IMR-90 (cell line): ENCODE measurements at regions not wholly inside any gene's neighbourhood (a gene's known extent, or its start where the extent isn't known, plus 50 kb on each side); places are given as distances from the start of the nearest gene placed in this dataset.

Source experiments
- ATAC-seq: fragments of 200-7000 bp; cut with Tn5 transposase; 2 replicates; pipeline ENCODE4 v1.9.1; 2020; ENCODE audit warnings: low read depth, mild to moderate bottlenecking, moderate library complexity
- BruUV-seq: library from RNA; stranded (reverse); fragments of 400-500 nt; replicated peaks from 2 replicates; lab custom pipeline; 2021; lab: Mats Ljungman, UMichigan
- CTCF ChIA-PET: fragments of 300-600 bp; formaldehyde crosslinking; extraction: SDS; loops from one replicate; lab custom pipeline; 2021; ENCODE audit warnings: antibody characterized with exemption; lab: Yijun Ruan, JAX
- POLR2A ChIA-PET: fragments of 300-600 bp; sonication (Branson Sonifier 250); formaldehyde crosslinking; loops from one replicate; lab custom pipeline; 2022; ENCODE audit warnings: antibody characterized with exemption; ENCODE audit not compliant: unreplicated experiment; lab: Charles Lee
- DNase-seq: peaks from one replicate; pipeline ENCODE4 v3.0.0; 2013
- H2AFZ ChIP-seq: replicated peaks from 2 replicates; pipeline ENCODE3; 2013; ENCODE audit warnings: low read length, mild to moderate bottlenecking; ENCODE audit not compliant: poor library complexity
- H2AK5ac ChIP-seq: 2 replicates; pipeline ENCODE4 v1.6.1; 2013; ENCODE audit warnings: low read depth, low read length, inconsistent platforms
- H2AK9ac ChIP-seq: replicated peaks from 2 replicates; pipeline ENCODE3; 2013; ENCODE audit warnings: mild to moderate bottlenecking, low read depth, low read length, moderate library complexity; ENCODE audit not compliant: poor library complexity
- H2BK120ac ChIP-seq: 2 replicates; pipeline ENCODE4 v1.6.1; 2013; ENCODE audit warnings: low read depth, low read length, inconsistent platforms
- H2BK15ac ChIP-seq: 3 replicates; pipeline ENCODE4 v1.6.1; 2013; ENCODE audit warnings: low read depth, low read length, inconsistent platforms
- H2BK20ac ChIP-seq: 2 replicates; pipeline ENCODE4 v1.6.1; 2013; ENCODE audit warnings: low read depth, mild to moderate bottlenecking, inconsistent platforms, low read length, moderate library complexity
- H2BK5ac ChIP-seq: 2 replicates; pipeline ENCODE4 v1.6.1; 2013; ENCODE audit warnings: mild to moderate bottlenecking, low read depth, low read length, inconsistent platforms; ENCODE audit not compliant: poor library complexity, severe bottlenecking
- H3K14ac ChIP-seq: replicated peaks from 2 replicates; pipeline ENCODE4 v1.6.1; 2013; ENCODE audit warnings: low read depth, low read length, inconsistent platforms
- H3K18ac ChIP-seq: 2 replicates; pipeline ENCODE4 v1.6.1; 2013; ENCODE audit warnings: low read depth, low read length, control low read depth
- H3K23ac ChIP-seq: 2 replicates; pipeline ENCODE4 v1.6.1; 2013; ENCODE audit warnings: low read depth, low read length, inconsistent platforms
- H3K27ac ChIP-seq: 2 replicates; pipeline ENCODE4 v1.5.1; 2013; ENCODE audit warnings: mild to moderate bottlenecking, control low read depth, low read length; ENCODE audit not compliant: insufficient read depth
- H3K27me3 ChIP-seq: 2 replicates; pipeline ENCODE4 v1.6.1; 2013; ENCODE audit warnings: low read length; ENCODE audit not compliant: control insufficient read depth, insufficient read depth
- H3K36me3 ChIP-seq: 2 replicates; pipeline ENCODE4 v1.6.1; 2013; ENCODE audit warnings: low read length, mixed read lengths; ENCODE audit not compliant: control insufficient read depth, insufficient read depth
- H3K4ac ChIP-seq: 2 replicates; pipeline ENCODE4 v1.6.1; 2013; ENCODE audit warnings: low read depth, low read length, inconsistent platforms
- H3K4me1 ChIP-seq: 2 replicates; pipeline ENCODE4 v1.6.1; 2013; ENCODE audit warnings: low read length, mixed read lengths; ENCODE audit not compliant: control insufficient read depth, insufficient read depth
- H3K4me2 ChIP-seq: 2 replicates; pipeline ENCODE4 v1.6.1; 2013; ENCODE audit warnings: low read depth, mild to moderate bottlenecking, control low read depth, low read length, moderate library complexity
- H3K4me3 ChIP-seq: 2 replicates; pipeline ENCODE4 v1.5.1; 2013; ENCODE audit warnings: low read depth, mild to moderate bottlenecking, control low read depth, low read length, moderate library complexity; ENCODE audit not compliant: insufficient read depth
- H3K56ac ChIP-seq: 2 replicates; pipeline ENCODE4 v1.6.1; 2013; ENCODE audit warnings: low read length, inconsistent platforms; ENCODE audit not compliant: insufficient read depth; ENCODE audit errors: extremely low read depth
- H3K79me1 ChIP-seq, 2 experiments: 2 replicates each; pipeline ENCODE4 v1.6.1; 2013; ENCODE audit warnings: low read length in 2 of 2, inconsistent platforms in 1 of 2, low read depth in 1 of 2
- H3K9ac ChIP-seq: 2 replicates; pipeline ENCODE4 v1.6.1; 2013; ENCODE audit warnings: low read depth, low read length, control low read depth
- H3K9me1 ChIP-seq: 2 replicates; pipeline ENCODE4 v1.6.1; 2013; ENCODE audit warnings: low read length, inconsistent platforms; ENCODE audit not compliant: insufficient read depth
- H3K9me3 ChIP-seq: 2 replicates; pipeline ENCODE4 v1.6.1; 2013; ENCODE audit warnings: low read length; ENCODE audit not compliant: control insufficient read depth, insufficient read depth
- H4K20me1 ChIP-seq: 2 replicates; pipeline ENCODE4 v1.6.1; 2013; ENCODE audit warnings: low read length, inconsistent platforms; ENCODE audit not compliant: insufficient read depth
- H4K5ac ChIP-seq: 2 replicates; pipeline ENCODE4 v1.6.1; 2013; ENCODE audit warnings: mild to moderate bottlenecking, low read depth, low read length, control low read depth
- H4K8ac ChIP-seq, 2 experiments: 2 replicates each; pipeline ENCODE4 v1.6.1; 2013; ENCODE audit warnings: low read depth in 2 of 2, low read length in 2 of 2, control low read depth in 1 of 2, inconsistent platforms in 1 of 2
- H4K91ac ChIP-seq: 2 replicates; pipeline ENCODE4 v1.6.1; 2013; ENCODE audit warnings: low read depth, low read length, inconsistent platforms; ENCODE audit not compliant: insufficient read depth
- CHD1 ChIP-seq: IDR thresholded peaks from 2 replicates; pipeline ENCODE4 v1.6.1; 2012; ENCODE audit warnings: low read depth, low read length, improper control_type of control experiment
- MAZ ChIP-seq: IDR thresholded peaks from 2 replicates; pipeline ENCODE4 v1.6.1; 2012; ENCODE audit warnings: low read depth, mild to moderate bottlenecking, low read length, improper control_type of control experiment, moderate library complexity, borderline replicate concordance
- NFE2L2 ChIP-seq: fragments of 150-350 bp; IDR thresholded peaks from 2 replicates; pipeline ENCODE4 v1.6.1; 2016; ENCODE audit warnings: low read depth, mild to moderate bottlenecking, low read length
- RAD21 ChIP-seq: IDR thresholded peaks from 2 replicates; pipeline ENCODE4 v1.6.1; 2012; ENCODE audit warnings: low read length, improper control_type of control experiment
- WGBS, 2 experiments: methylation state at CpG; one replicate each; pipeline versions ENCODE4 v1.1.5 to v1.1.7; 2013; ENCODE audit warnings: missing lambda C conversion rate in 2 of 2; ENCODE audit not compliant: insufficient read length in 1 of 2; ENCODE audit errors: extremely low coverage in 2 of 2; 5-methylcytosine and 5-hydroxymethylcytosine counted together
- dilution Hi-C: fragments of 300-500 bp; cut with HindIII; formaldehyde crosslinking; loops from one replicate; pipeline ENCODE4 v1.14.3; 2018; ENCODE audit warnings: low sequenced_read_pairs; ENCODE audit not compliant: unreplicated experiment
- in situ Hi-C: fragments of 300-500 bp; cut with MboI; formaldehyde crosslinking; loops from 3 replicates; pipeline ENCODE4 v1.14.3; 2019; ENCODE audit warnings: low sequenced_read_pairs, inconsistent platforms, mixed read lengths
- intact Hi-C: fragments of 100-400 bp; cut with micrococcal nuclease; formaldehyde crosslinking; loops from 2 replicates; pipeline ENCODE4 v1.10.0; 2022
- TF ChIP-seq, protein P1 (sequence below): fragments of 150-350 bp; IDR thresholded peaks from 2 replicates; pipeline ENCODE4 v1.6.1; 2016; ENCODE audit warnings: low read depth, mild to moderate bottlenecking, low read length, moderate library complexity, borderline replicate concordance

DNA sequence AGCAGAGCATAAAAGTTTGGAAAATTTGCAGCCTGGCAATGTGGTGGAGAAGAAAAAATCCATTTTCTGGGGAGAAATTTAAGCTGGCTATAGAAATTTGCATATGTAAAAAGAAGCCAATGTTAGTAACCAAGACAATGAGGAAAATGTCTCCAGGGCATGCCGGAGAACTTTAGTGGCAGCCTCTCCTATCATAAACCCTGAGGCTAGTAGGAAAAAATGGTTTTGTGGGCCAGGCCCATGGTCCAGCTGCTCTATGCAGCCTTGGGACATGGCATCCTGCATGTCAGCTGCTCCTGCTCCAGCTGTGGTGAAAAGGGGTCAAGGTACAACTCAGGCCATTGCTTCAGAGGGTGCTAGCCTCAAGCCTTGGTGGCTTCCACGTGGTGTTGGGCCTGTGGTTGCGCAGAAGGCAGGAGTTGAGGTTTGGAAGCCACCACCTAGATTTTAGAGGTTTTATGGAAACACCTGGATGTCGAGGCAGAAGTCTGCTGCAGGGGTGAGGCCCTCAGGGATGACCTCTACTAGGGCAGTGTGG, 101.8 kb upstream of the SYNCRIP start:
- H3K4me2 ChIP-seq, result no peak overlapping the region
- H3K4ac ChIP-seq, result no peak overlapping the region
- no TSS peak for BruUV-seq
- WGBS, 2 experiments, result 40% methylated on average over 2 of the region's 4 CpGs; no CpG with 5 or more reads in 1 of the 2 experiments
- H3K27ac ChIP-seq, result no peak overlapping the region
- 0 out of 2 replicates have a peak, but pooled peaks cover 1% of the 10 kb centered on the region for H3K27me3 ChIP-seq
- intact Hi-C loops, result no loop called here
- no peak overlapping the region for H2BK20ac ChIP-seq
- H3K4me3 ChIP-seq, result no peak overlapping the region
- DNase-seq (no peak), ATAC-seq (no peak)
- H3K23ac ChIP-seq, result no peak overlapping the region
- dilution Hi-C loops, result no loop called here
- no peak overlapping the region for H4K91ac ChIP-seq
- H3K9me3 ChIP-seq, result no peaks in the 10 kb centered on the region
- H3K9me1 ChIP-seq, result no peaks in the 10 kb centered on the region
- in situ Hi-C loops, result no loop called here
- no peak overlapping the region for H4K5ac ChIP-seq
- no peak overlapping the region for H3K14ac ChIP-seq
- H2AK9ac ChIP-seq, result no peak overlapping the region
- H4K8ac ChIP-seq, result no peak overlapping the region
- ChIA-PET CTCF (interaction anchor here (0.7 kb wide), 1 partner anchor 31 kb away, joined by 3 read pairs; no protein-coding TSS in a partner anchor), POLR2A (no interaction called here)
- H3K18ac ChIP-seq, result no peak overlapping the region
- no peaks in the 10 kb centered on the region for H3K36me3 ChIP-seq
- no peak overlapping the region for H2BK15ac ChIP-seq
- no peak overlapping the region for H2AFZ ChIP-seq
- H3K56ac ChIP-seq, result no peak overlapping the region
- no peak overlapping the region for H2AK5ac ChIP-seq
- H3K4me1 ChIP-seq, result peaks cover 2% of the 10 kb centered on the region; the same call in 1 of the 2 replicates
- H2BK5ac ChIP-seq, result no peak overlapping the region
- H2BK120ac ChIP-seq, result no peak overlapping the region
- no peak overlapping the region for H3K9ac ChIP-seq
- H3K79me1 ChIP-seq, result no peaks in the 10 kb centered on the region
- no peaks in the 10 kb centered on the region for H4K20me1 ChIP-seq
- TF ChIP-seq MAZ, result no peak
- TF ChIP-seq NFE2L2, result no peak
- no peak for TF ChIP-seq RAD21
- TF ChIP-seq, protein P1, sequence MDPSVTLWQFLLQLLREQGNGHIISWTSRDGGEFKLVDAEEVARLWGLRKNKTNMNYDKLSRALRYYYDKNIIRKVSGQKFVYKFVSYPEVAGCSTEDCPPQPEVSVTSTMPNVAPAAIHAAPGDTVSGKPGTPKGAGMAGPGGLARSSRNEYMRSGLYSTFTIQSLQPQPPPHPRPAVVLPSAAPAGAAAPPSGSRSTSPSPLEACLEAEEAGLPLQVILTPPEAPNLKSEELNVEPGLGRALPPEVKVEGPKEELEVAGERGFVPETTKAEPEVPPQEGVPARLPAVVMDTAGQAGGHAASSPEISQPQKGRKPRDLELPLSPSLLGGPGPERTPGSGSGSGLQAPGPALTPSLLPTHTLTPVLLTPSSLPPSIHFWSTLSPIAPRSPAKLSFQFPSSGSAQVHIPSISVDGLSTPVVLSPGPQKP, result no peak
- TF ChIP-seq CHD1, result no peak
